ENCODE measurements at regions not wholly inside any gene's neighbourhood (a gene's known extent, or its start where the extent isn't known, plus 50 kb on each side); places are given as distances from the start of the nearest gene placed in this dataset.

DNA sequence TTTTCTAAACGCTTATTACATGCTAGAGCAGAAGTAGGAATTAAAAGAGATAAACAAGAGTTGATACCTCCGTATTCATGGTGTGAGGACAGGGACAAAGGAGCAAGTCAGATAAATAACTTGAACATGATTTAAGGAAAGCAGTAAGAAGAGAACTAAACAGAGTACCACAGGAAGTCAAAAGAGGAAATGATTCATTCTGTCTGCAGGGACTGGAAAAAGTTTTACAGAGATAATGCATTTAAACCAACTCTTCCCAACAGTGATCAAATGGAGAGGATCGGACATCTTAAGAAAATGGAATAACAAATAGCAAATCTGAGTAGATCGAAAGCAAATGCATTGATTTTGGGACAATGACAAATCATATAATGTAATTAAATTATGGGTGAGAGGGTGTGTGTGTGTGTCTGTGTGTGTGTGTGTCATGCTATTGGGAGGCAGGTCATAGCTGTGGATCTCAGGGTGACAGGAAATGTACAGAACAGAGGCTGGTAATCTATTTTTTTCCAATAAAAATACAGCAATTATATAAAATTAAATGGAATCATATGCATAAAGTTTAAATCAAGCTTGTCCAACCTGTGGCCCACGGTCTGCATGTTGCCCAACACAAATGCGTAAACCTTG is 113.4 kb downstream of the MC4R start:
- TF ChIP-seq EZH2phosphoT487 (IDR thresholded peaks at IDR 0.05; ENCODE audit: low read depth), result no peak
- TF ChIP-seq, protein P1, sequence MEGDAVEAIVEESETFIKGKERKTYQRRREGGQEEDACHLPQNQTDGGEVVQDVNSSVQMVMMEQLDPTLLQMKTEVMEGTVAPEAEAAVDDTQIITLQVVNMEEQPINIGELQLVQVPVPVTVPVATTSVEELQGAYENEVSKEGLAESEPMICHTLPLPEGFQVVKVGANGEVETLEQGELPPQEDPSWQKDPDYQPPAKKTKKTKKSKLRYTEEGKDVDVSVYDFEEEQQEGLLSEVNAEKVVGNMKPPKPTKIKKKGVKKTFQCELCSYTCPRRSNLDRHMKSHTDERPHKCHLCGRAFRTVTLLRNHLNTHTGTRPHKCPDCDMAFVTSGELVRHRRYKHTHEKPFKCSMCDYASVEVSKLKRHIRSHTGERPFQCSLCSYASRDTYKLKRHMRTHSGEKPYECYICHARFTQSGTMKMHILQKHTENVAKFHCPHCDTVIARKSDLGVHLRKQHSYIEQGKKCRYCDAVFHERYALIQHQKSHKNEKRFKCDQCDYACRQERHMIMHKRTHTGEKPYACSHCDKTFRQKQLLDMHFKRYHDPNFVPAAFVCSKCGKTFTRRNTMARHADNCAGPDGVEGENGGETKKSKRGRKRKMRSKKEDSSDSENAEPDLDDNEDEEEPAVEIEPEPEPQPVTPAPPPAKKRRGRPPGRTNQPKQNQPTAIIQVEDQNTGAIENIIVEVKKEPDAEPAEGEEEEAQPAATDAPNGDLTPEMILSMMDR (IDR thresholded peaks at IDR 0.05; ENCODE audit: low read depth, low read length), result no peak

Data from OCI-LY3 (cell line).